Erythroblast (primary cell): ENCODE measurements at regions not wholly inside any gene's neighbourhood (a gene's known extent, or its start where the extent isn't known, plus 50 kb on each side); places are given as distances from the start of the nearest gene placed in this dataset.

ENCODE experiments used
- GATA1 ChIP-seq: IDR thresholded peaks from 2 replicates; pipeline ENCODE4 v1.6.1; 2011; ENCODE audit warnings: low read depth, mild to moderate bottlenecking, control low read depth, low read length, moderate library complexity
- POLR2A ChIP-seq: IDR thresholded peaks from 2 replicates; pipeline ENCODE4 v1.6.1; 2011; ENCODE audit warnings: mild to moderate bottlenecking, low read length

GRCh38 chr17:31698751-31699150 lies 160.3 kb downstream of the COPRS start:
- TF ChIP-seq POLR2A (no peak), GATA1 (no peak)
